CD14-positive monocyte (primary cell): ENCODE measurements at regions not wholly inside any gene's neighbourhood (a gene's known extent, or its start where the extent isn't known, plus 50 kb on each side); places are given as distances from the start of the nearest gene placed in this dataset.

ENCODE experiments used
- DNase-seq, 3 donors: peaks; one replicate each; pipeline ENCODE4 v3.0.0-alpha.2; 2011 to 2022
- H2AFZ ChIP-seq: 2 replicates; pipeline ENCODE4 v1.6.0; 2012; ENCODE audit warnings: mild to moderate bottlenecking, low read depth, low read length, inconsistent platforms; ENCODE audit not compliant: insufficient read depth, poor library complexity, severe bottlenecking
- H3K27ac ChIP-seq, 2 donors: 1 replicate in 1 of 2; 2 replicates in 1 of 2; pipeline ENCODE4 v1.5.1; 2012 to 2013; ENCODE audit warnings: low read length in 2 of 2, control low read depth in 1 of 2, inconsistent platforms in 1 of 2, low read depth in 1 of 2, mild to moderate bottlenecking in 1 of 2
- H3K27me3 ChIP-seq, 2 donors: one replicate each; pipeline versions ENCODE4 v1.6.0 to v1.6.1; 2011 to 2013; ENCODE audit warnings: low read length in 2 of 2; ENCODE audit not compliant: control insufficient read depth in 2 of 2, insufficient read depth in 2 of 2
- H3K36me3 ChIP-seq, 2 donors: replicated peaks in 1 of 2; 1 replicate in 1 of 2; 2 replicates in 1 of 2; pipeline versions ENCODE4 v1.5.1 to v1.6.1; 2012 to 2013; ENCODE audit warnings: low read length in 2 of 2, control low read depth in 1 of 2, inconsistent platforms in 1 of 2, mild to moderate bottlenecking in 1 of 2; ENCODE audit not compliant: insufficient read depth in 2 of 2, control insufficient read depth in 1 of 2
- H3K4me1 ChIP-seq, 2 donors: 1 replicate in 1 of 2; 2 replicates in 1 of 2; pipeline versions ENCODE4 v1.5.1 to v1.6.1; 2012 to 2013; ENCODE audit warnings: low read length in 2 of 2, control low read depth in 1 of 2, inconsistent platforms in 1 of 2, mild to moderate bottlenecking in 1 of 2, moderate library complexity in 1 of 2; ENCODE audit not compliant: insufficient read depth in 2 of 2, control insufficient read depth in 1 of 2
- H3K4me2 ChIP-seq: replicated peaks from 2 replicates; pipeline ENCODE3; 2012; ENCODE audit warnings: low read length, moderate library complexity, mild to moderate bottlenecking; ENCODE audit not compliant: poor library complexity, severe bottlenecking; ENCODE audit errors: extremely low read depth
- H3K4me3 ChIP-seq, 3 experiments: fragments of 200-600 bp in 1 of 3; sonication (generic) in 1 of 3; replicated peaks in 1 of 3; 1 replicate in 2 of 3; 2 replicates in 1 of 3; pipeline ENCODE4 v1.5.1; 2011 to 2013; ENCODE audit warnings: low read length in 3 of 3, mild to moderate bottlenecking in 3 of 3, control low read depth in 2 of 3, low read depth in 2 of 3, inconsistent platforms in 1 of 3, moderate library complexity in 1 of 3
- H3K79me2 ChIP-seq: 2 replicates; pipeline ENCODE4 v1.6.0; 2012; ENCODE audit warnings: mild to moderate bottlenecking, control low read depth, inconsistent platforms, low read length, moderate library complexity; ENCODE audit not compliant: insufficient read depth
- H3K9ac ChIP-seq: 2 replicates; pipeline ENCODE4 v1.6.0; 2017; ENCODE audit warnings: low read length, mild to moderate bottlenecking; ENCODE audit not compliant: insufficient read depth, poor library complexity, severe bottlenecking
- H3K9me3 ChIP-seq, 2 donors: replicated peaks in 1 of 2; 1 replicate in 1 of 2; 2 replicates in 1 of 2; pipeline versions ENCODE4 v1.5.1 to v1.6.1; 2012 to 2013; ENCODE audit warnings: low read length in 2 of 2, control low read depth in 1 of 2; ENCODE audit not compliant: control insufficient read depth in 1 of 2, insufficient read depth in 1 of 2
- H4K20me1 ChIP-seq: 2 replicates; pipeline ENCODE4 v1.6.0; 2012; ENCODE audit warnings: mild to moderate bottlenecking, low read length, control low read depth, moderate library complexity; ENCODE audit not compliant: insufficient read depth
- H3K27ac Mint-ChIP-seq, 7 donors: one replicate each; pipeline ENCODE4 v1.8.0; 2020; ENCODE audit warnings: mild to moderate bottlenecking in 7 of 7, mixed read lengths in 7 of 7, moderate library complexity in 6 of 7, inconsistent platforms in 2 of 7
- H3K27me3 Mint-ChIP-seq, 3 donors: one replicate each; pipeline ENCODE4 v1.8.0; 2021 to 2022; ENCODE audit warnings: low read depth in 3 of 3, mild to moderate bottlenecking in 3 of 3, mixed read lengths in 3 of 3, moderate library complexity in 3 of 3, inconsistent platforms in 1 of 3
- H3K36me3 Mint-ChIP-seq, 2 donors: one replicate each; pipeline ENCODE4 v1.8.0; 2020; ENCODE audit warnings: mixed read lengths in 2 of 2, inconsistent platforms in 1 of 2, mild to moderate bottlenecking in 1 of 2
- H3K4me1 Mint-ChIP-seq: one replicate; pipeline ENCODE4 v1.8.0; 2020; ENCODE audit warnings: mild to moderate bottlenecking, mixed read lengths
- H3K4me3 Mint-ChIP-seq, 2 donors: one replicate each; pipeline ENCODE4 v1.8.0; 2020; ENCODE audit warnings: mild to moderate bottlenecking in 2 of 2, mixed read lengths in 2 of 2, moderate library complexity in 1 of 2
- H3K9me3 Mint-ChIP-seq, 7 donors: one replicate each; pipeline ENCODE4 v1.8.0; 2020 to 2022; ENCODE audit warnings: mixed read lengths in 7 of 7, mild to moderate bottlenecking in 6 of 7, moderate library complexity in 6 of 7, inconsistent platforms in 2 of 7
- WGBS: methylation state at CpG from one replicate; pipeline ENCODE4 v1.1.5; 2013; ENCODE audit warnings: missing lambda C conversion rate; ENCODE audit not compliant: insufficient coverage; 5-methylcytosine and 5-hydroxymethylcytosine counted together
- intact Hi-C, 2 donors: fragments of 100-400 bp; cut with micrococcal nuclease; formaldehyde crosslinking; loops; one replicate each; pipeline versions ENCODE4 v1.15.0 to v1.15.1; 2023
- TF ChIP-seq, protein P1 (sequence below): fragments of 200-600 bp; IDR thresholded peaks from one replicate; pipeline ENCODE4 v1.8.0; 2022; ENCODE audit warnings: antibody characterized with exemption, mild to moderate bottlenecking

DNA sequence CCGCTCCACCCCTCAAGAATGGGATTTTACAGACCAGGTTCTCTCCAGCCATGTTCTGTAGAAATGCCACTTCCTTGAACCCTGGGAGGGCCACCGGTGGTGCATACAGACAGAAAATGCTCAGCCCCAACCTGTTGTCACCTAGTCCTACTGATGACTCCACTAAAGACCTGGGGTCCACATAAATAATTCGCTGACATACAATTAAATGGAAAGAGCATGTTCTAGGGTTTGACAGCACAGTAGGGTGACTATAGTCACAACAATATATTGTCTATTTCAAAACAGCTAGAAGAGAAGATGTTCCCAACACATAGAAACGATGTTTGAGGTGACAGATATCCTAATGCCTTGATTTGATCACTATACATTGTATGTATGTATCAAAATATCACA lies 155.6 kb upstream of the NEBL start:
- Histone ChIP-seq H3K27ac (no peak overlapping the region), H3K9ac (no peak overlapping the region), H4K20me1 (no peaks in the 10 kb centered on the region), H3K4me3 (no peak overlapping the region), H3K4me2 (no peak overlapping the region), H3K79me2 (no peaks in the 10 kb centered on the region), H3K9me3 (peaks cover 0 to 7% of the 10 kb centered on the region in 2 donors), H2AFZ (no peak overlapping the region), H3K27me3 (no peaks in the 10 kb centered on the region), H3K36me3 (no peaks in the 10 kb centered on the region), H3K4me1 (no peaks in the 10 kb centered on the region)
- peaks cover 0 to 4% (median 0%) of the 10 kb centered on the region in 3 donors for H3K27me3 Mint-ChIP-seq
- DNase-seq, result no peak
- no peak overlapping the region for H3K27ac Mint-ChIP-seq
- TF ChIP-seq, protein P1, sequence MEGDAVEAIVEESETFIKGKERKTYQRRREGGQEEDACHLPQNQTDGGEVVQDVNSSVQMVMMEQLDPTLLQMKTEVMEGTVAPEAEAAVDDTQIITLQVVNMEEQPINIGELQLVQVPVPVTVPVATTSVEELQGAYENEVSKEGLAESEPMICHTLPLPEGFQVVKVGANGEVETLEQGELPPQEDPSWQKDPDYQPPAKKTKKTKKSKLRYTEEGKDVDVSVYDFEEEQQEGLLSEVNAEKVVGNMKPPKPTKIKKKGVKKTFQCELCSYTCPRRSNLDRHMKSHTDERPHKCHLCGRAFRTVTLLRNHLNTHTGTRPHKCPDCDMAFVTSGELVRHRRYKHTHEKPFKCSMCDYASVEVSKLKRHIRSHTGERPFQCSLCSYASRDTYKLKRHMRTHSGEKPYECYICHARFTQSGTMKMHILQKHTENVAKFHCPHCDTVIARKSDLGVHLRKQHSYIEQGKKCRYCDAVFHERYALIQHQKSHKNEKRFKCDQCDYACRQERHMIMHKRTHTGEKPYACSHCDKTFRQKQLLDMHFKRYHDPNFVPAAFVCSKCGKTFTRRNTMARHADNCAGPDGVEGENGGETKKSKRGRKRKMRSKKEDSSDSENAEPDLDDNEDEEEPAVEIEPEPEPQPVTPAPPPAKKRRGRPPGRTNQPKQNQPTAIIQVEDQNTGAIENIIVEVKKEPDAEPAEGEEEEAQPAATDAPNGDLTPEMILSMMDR, result no peak
- H3K4me3 Mint-ChIP-seq, result no peak overlapping the region
- H3K36me3 Mint-ChIP-seq, result no peaks in the 10 kb centered on the region
- WGBS, result 94% methylated on average over 2 of the region's 4 CpGs
- intact Hi-C loops, result no loop called here
- H3K9me3 Mint-ChIP-seq, result peaks cover 2 to 16% (median 6%) of the 10 kb centered on the region in 7 donors
- no peaks in the 10 kb centered on the region for H3K4me1 Mint-ChIP-seq

DNA sequence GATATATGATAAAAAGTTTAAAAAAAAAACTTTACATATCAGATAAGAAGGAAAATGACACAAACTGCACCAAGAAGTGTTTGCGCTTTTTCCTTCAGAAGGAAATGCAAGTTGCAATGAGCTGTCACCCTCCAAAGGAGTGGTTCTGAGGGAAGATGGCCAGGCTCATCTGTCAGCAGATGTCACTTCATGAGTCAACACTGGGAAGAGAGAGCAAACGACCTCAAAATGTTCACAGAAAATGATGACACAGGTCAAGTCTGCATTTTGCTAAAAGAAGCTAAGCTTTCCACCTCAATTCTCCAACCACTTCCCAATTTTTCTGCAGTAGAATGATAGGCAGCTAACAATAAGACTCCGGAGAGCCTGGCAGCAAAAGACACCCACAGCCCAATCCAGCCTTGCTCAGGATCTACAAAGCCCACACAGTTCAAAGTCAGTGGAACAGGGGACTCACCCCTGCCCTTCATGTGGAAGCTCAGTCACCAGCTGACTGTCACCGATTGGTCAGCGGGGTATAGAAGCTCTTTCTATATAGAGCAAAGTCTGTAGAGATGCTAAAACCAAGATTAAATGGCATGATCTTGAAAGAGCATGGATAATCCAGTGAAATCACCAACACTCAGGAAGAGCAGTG lies 155.1 kb upstream of the NEBL start:
- H3K4me1 Mint-ChIP-seq, result no peaks in the 10 kb centered on the region
- H3K27ac Mint-ChIP-seq, result no peak overlapping the region
- no peak overlapping the region for H3K4me2 ChIP-seq
- peaks cover 0 to 4% (median 0%) of the 10 kb centered on the region in 3 donors for H3K27me3 Mint-ChIP-seq
- intact Hi-C loops, result no loop called here
- H3K36me3 ChIP-seq, result no peaks in the 10 kb centered on the region
- no peaks in the 10 kb centered on the region for H3K36me3 Mint-ChIP-seq
- TF ChIP-seq, protein P1, result no peak
- no peaks in the 10 kb centered on the region for H3K4me1 ChIP-seq
- H3K9me3 Mint-ChIP-seq, result peaks cover 2 to 14% (median 5%) of the 10 kb centered on the region in 7 donors
- no peak overlapping the region for H2AFZ ChIP-seq
- no peak overlapping the region for H3K27ac ChIP-seq
- DNase-seq, result no peak
- 77% methylated on average over 3 of the region's 5 CpGs for WGBS
- H3K79me2 ChIP-seq, result no peaks in the 10 kb centered on the region
- no peak overlapping the region for H3K4me3 Mint-ChIP-seq
- no peak overlapping the region for H3K4me3 ChIP-seq
- peaks cover 0 to 7% of the 10 kb centered on the region in 2 donors for H3K9me3 ChIP-seq
- no peaks in the 10 kb centered on the region for H3K27me3 ChIP-seq
- H3K9ac ChIP-seq, result no peak overlapping the region
- H4K20me1 ChIP-seq, result no peaks in the 10 kb centered on the region
